ENCODE measurements at regions not wholly inside any gene's neighbourhood (a gene's known extent, or its start where the extent isn't known, plus 50 kb on each side); places are given as distances from the start of the nearest gene placed in this dataset.

DNA sequence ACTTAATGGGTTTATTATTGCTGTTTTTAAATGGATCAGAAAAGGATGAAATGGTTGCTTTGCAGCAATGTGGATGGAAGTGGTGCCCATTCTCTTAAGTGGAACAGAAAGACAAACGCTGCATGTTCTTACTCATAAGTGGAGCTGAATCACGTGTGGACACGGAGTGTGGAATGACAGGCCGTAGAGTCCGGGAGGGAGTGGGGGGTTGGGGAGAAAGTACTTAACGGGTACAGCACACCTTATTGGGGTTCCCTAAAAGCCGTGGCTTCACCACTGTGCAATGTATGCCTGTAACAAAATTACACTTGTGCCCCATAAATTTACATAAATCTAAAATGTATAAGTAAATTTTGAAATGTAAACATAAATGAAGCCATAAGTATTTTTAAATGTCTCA, 64.0 kb upstream of the CTDP1 start:
- DNase-seq (ENCODE audit: low read depth, low spot score), result no peak
- TF ChIP-seq, protein P1, sequence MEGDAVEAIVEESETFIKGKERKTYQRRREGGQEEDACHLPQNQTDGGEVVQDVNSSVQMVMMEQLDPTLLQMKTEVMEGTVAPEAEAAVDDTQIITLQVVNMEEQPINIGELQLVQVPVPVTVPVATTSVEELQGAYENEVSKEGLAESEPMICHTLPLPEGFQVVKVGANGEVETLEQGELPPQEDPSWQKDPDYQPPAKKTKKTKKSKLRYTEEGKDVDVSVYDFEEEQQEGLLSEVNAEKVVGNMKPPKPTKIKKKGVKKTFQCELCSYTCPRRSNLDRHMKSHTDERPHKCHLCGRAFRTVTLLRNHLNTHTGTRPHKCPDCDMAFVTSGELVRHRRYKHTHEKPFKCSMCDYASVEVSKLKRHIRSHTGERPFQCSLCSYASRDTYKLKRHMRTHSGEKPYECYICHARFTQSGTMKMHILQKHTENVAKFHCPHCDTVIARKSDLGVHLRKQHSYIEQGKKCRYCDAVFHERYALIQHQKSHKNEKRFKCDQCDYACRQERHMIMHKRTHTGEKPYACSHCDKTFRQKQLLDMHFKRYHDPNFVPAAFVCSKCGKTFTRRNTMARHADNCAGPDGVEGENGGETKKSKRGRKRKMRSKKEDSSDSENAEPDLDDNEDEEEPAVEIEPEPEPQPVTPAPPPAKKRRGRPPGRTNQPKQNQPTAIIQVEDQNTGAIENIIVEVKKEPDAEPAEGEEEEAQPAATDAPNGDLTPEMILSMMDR (IDR thresholded peaks at IDR 0.05; ENCODE audit: low read depth, low read length), result no peak
- H3K4me3 ChIP-seq (ENCODE audit: low read depth, low read length), result no peak overlapping the region
- in situ Hi-C loops (cut with HindIII; ENCODE audit: low sequenced_read_pairs), result no loop called here

DNA sequence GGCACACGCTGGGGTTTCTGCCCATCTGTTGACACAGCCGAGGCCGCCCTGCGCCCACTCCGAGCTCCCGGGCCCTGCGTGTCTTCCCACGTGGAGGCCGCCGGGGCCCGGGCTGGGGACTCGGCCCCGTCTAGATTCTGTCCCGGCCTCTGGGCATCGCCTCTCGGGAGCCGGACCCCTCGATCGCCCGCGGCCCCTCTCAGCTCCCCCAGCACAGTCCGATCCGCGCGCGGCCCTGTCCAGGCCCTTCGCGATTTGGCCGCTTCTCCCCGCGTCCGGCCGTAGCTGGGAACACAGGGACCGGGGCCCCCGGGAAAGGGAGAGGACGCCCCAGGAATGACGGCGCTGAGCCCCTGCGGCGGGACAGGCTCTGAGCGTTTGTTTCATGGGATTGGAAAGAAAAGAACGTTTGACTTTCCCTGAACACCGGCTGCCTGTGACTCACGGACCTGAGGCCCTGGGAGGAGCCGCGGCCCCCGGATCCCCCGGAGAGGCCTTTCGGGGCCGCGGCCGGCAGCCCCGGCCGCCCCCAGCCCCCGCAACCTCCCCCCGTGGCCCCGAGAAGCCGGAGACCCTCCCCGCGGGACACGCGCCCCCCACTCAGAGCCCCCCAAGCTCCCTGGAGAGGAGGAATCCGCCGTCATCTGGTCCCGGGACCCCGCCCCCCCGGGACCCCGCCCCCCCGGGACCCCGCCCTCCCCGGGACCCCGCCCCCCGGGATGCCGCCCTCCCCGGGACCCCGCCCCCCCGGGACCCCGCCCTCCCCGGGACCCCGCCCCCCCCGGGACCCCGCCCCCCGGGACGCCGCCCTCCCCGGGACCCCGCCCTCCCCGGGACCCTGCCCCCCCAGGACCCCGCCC, 62.7 kb upstream of the CTDP1 start:
- H3K4me3 ChIP-seq (ENCODE audit: low read depth, low read length), result peak overlapping the region; percentile 20
- TF ChIP-seq, protein P1 (IDR thresholded peaks at IDR 0.05; ENCODE audit: low read depth, low read length), result no peak
- DNase-seq (ENCODE audit: low read depth, low spot score), result peak; percentile 13
- in situ Hi-C loops (cut with HindIII; ENCODE audit: low sequenced_read_pairs), result no loop called here

DNA sequence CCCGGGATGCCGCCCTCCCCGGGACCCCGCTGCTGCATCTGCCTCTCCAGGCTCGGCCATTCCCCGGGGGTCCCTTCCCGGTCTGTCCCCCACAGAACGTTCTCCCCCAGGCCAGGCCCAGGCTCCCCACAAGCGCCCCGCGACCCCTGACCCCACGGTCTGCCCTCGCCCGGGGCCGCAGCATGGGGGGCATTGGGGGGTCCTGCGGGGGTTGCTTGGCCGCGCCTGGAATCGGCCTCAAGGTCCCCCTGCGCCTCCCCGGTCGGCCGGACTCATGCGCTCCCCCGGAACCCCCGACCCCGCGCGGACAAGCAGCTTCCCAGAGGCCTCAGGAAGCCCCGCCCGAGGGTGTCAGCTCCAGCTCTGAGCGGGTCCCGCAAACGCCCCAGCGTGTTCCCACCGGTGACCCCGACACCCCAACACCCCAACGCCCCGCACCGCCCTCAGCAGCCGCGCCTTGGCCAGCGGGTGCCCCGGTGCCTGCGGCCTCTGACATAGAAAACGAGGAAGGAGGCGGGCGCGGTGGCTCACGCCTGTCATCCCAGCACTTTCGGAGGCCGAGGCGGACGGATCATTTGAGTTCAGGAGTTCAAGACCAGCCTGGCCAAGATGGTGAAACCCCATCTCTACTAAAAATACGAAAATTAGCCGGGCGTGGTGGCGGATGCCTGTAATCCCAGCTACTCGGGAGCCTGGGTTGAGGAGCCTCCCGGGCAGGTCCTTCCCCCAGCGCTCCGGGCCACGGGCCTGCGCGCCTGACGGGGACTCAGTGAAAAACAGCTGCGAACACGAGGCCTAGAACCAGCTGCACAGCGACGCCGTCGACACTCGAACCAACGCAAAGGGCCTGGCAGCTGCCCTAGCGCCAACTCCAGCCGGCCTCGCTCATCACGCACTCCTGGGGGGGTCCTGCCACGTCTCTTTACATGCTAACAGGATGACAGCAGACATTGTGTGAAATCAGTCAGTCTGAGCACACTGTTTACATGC, 61.8 kb upstream of the CTDP1 start:
- TF ChIP-seq, protein P1 (IDR thresholded peaks at IDR 0.05; ENCODE audit: low read depth, low read length), result no peak
- no peak overlapping the region for H3K4me3 ChIP-seq (ENCODE audit: low read depth, low read length)
- in situ Hi-C loops (cut with HindIII; ENCODE audit: low sequenced_read_pairs), result no loop called here
- no peak for DNase-seq (ENCODE audit: low read depth, low spot score)

DNA sequence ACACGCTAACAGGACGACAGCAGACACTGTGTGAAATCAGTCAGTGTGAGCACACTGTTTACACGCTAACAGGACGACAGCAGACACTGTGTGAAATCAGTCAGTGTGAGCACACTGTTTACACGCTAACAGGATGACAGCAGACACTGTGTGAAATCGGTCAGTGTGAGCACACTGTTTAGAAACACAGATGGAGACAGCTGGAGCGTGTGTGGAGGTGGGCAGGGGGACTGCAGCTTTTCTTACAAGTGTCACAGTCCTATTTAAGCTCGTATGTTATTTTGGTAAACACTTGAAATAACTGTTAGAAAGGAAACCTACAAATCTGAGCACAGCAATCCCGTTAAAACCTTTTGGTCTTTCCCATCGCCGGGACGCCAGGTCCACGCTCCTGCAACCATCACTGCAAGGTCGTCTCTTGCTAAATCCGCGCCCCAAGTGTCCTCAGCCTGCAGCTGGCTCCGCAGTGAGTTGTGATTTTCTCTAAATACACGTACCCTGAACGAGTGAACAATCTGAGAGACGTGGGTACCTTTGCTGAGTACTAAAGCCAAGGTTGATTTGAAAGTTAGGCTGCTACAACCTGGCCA, 58.9 kb upstream of the CTDP1 start:
- no peak for DNase-seq (ENCODE audit: low read depth, low spot score)
- in situ Hi-C loops (cut with HindIII; ENCODE audit: low sequenced_read_pairs), result no loop called here
- TF ChIP-seq, protein P1 (IDR thresholded peaks at IDR 0.05; ENCODE audit: low read depth, low read length), result no peak
- no peak overlapping the region for H3K4me3 ChIP-seq (ENCODE audit: low read depth, low read length)

DNA sequence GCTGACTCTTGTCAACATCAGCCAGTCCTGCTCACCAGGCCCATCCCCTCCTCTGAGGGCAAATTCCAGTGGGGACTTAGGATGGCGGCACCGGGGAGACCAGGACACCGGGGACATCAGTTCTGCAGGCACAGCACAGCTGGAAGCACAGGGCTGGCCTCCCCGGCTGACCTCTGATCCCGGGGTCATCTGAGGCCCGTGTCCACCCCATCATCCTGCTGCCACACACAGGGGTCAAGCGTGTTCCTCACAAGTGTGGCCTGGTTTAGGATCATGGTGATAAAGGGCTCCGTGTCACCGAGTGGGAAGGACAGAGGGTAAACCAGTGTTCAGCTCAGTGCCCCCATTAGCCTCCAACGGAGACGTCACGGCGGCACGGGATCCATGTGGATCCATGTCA, 58.1 kb upstream of the CTDP1 start:
- TF ChIP-seq, protein P1 (IDR thresholded peaks at IDR 0.05; ENCODE audit: low read depth, low read length), result no peak
- no peak overlapping the region for H3K4me3 ChIP-seq (ENCODE audit: low read depth, low read length)
- in situ Hi-C loops (cut with HindIII; ENCODE audit: low sequenced_read_pairs), result no loop called here
- DNase-seq (ENCODE audit: low read depth, low spot score), result no peak

DNA sequence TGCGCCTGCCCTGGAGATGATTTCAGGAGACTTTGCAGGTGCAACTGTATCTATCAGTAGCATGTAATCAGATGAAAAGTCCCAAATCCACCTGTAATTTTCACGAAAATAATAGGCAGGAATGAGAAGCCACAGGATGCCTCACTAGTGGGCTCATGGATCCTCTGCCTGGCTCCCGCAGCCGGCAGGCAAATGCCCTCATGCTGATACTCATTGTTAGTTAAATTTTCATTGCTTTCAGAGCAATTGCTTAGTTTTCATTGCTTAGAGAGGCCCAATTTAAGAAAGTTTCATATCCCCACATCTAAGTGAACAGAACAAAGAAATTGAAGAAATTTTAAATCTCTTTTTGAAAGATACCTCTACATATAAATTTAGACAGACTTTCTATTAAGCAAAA, 57.6 kb upstream of the CTDP1 start:
- TF ChIP-seq, protein P1 (IDR thresholded peaks at IDR 0.05; ENCODE audit: low read depth, low read length), result no peak
- no peak overlapping the region for H3K4me3 ChIP-seq (ENCODE audit: low read depth, low read length)
- DNase-seq (ENCODE audit: low read depth, low spot score), result no peak
- in situ Hi-C loops (cut with HindIII; ENCODE audit: low sequenced_read_pairs), result no loop called here

Measured in astrocyte of the spinal cord (primary cell).